H1 (cell line): ENCODE measurements at regions not wholly inside any gene's neighbourhood (a gene's known extent, or its start where the extent isn't known, plus 50 kb on each side); places are given as distances from the start of the nearest gene placed in this dataset.

ENCODE experiments used
- CTCF ChIA-PET: fragments of 300-600 bp; sonication (Branson Sonifier 250); formaldehyde crosslinking; loops from one replicate; lab custom pipeline; 2021; ENCODE audit not compliant: partially characterized antibody; lab: Charles Lee
- POLR2A ChIA-PET: fragments of 300-600 bp; sonication (Branson Sonifier 250); formaldehyde crosslinking; loops from one replicate; lab custom pipeline; 2021; ENCODE audit warnings: inconsistent platforms; ENCODE audit not compliant: partially characterized antibody; lab: Charles Lee
- DNase-seq, 2 experiments: peaks; one replicate each; pipeline versions ENCODE4 v3.0.0 to v3.0.0-alpha.2; 2010 to 2022; ENCODE audit warnings: low spot score in 2 of 2, low read depth in 1 of 2, mixed read lengths in 1 of 2
- FAIRE-seq: peaks from 2 replicates; lab custom pipeline; 2011; peaks lifted over from hg19 to GRCh38; lab: Jason Lieb, UNC
- H2AFZ ChIP-seq: 2 replicates; pipeline ENCODE4 v1.8.1; 2012; ENCODE audit warnings: low read length, inconsistent platforms
- H2AK5ac ChIP-seq: 2 replicates; pipeline ENCODE4 v1.6.1; 2013; ENCODE audit warnings: low read depth, low read length
- H2BK120ac ChIP-seq: replicated peaks from 2 replicates; pipeline ENCODE3; 2013; ENCODE audit warnings: low read depth, low read length, inconsistent platforms
- H2BK12ac ChIP-seq: 2 replicates; pipeline ENCODE4 v1.6.1; 2013; ENCODE audit warnings: low read depth, low read length
- H2BK15ac ChIP-seq: 2 replicates; pipeline ENCODE4 v1.6.1; 2013; ENCODE audit warnings: low read length
- H2BK20ac ChIP-seq: 2 replicates; pipeline ENCODE4 v1.6.1; 2013; ENCODE audit warnings: low read length
- H2BK5ac ChIP-seq: 2 replicates; pipeline ENCODE4 v1.6.1; 2013; ENCODE audit warnings: low read depth, low read length
- H3K14ac ChIP-seq: 2 replicates; pipeline ENCODE4 v1.6.1; 2013; ENCODE audit warnings: inconsistent platforms; ENCODE audit not compliant: insufficient read length
- H3K18ac ChIP-seq: 2 replicates; pipeline ENCODE4 v1.6.1; 2013; ENCODE audit warnings: low read length; ENCODE audit errors: extremely low read depth
- H3K23ac ChIP-seq: 2 replicates; pipeline ENCODE4 v1.6.1; 2013; ENCODE audit warnings: inconsistent platforms; ENCODE audit not compliant: insufficient read length
- H3K23me2 ChIP-seq: 2 replicates; pipeline ENCODE4 v1.6.1; 2013; ENCODE audit warnings: low read depth, low read length
- H3K27ac ChIP-seq: 2 replicates; pipeline ENCODE4 v1.6.1; 2011; ENCODE audit warnings: low read depth, low read length, inconsistent platforms
- H3K27me3 ChIP-seq, 4 experiments: replicated peaks in 1 of 4; 1 replicate in 1 of 4; 2 replicates in 3 of 4; pipeline versions ENCODE4 v1.6.1 to v1.8.1; 2011 to 2013; ENCODE audit warnings: low read length in 3 of 4, mild to moderate bottlenecking in 3 of 4, inconsistent platforms in 2 of 4, mixed read lengths in 2 of 4, moderate library complexity in 1 of 4; ENCODE audit not compliant: control insufficient read depth in 3 of 4, insufficient read depth in 3 of 4; ENCODE audit errors: extremely low read depth in 1 of 4
- H3K36me3 ChIP-seq, 4 experiments: 2 replicates each; pipeline versions ENCODE4 v1.6.1 to v1.8.1; 2011 to 2013; ENCODE audit warnings: mild to moderate bottlenecking in 4 of 4, low read length in 3 of 4, moderate library complexity in 2 of 4, control low read depth in 1 of 4, inconsistent platforms in 1 of 4; ENCODE audit not compliant: insufficient read depth in 4 of 4, control insufficient read depth in 2 of 4
- H3K4ac ChIP-seq: replicated peaks from 2 replicates; pipeline ENCODE3; 2013; ENCODE audit warnings: low read length, low read depth, mixed read lengths, inconsistent platforms; ENCODE audit not compliant: insufficient read length
- H3K4me1 ChIP-seq, 4 experiments: replicated peaks in 1 of 4; 1 replicate in 1 of 4; 2 replicates in 3 of 4; pipeline versions ENCODE4 v1.6.1 to v1.8.1; 2011 to 2013; ENCODE audit warnings: low read length in 3 of 4, inconsistent platforms in 2 of 4, mixed read lengths in 1 of 4; ENCODE audit not compliant: insufficient read depth in 4 of 4, control insufficient read depth in 3 of 4
- H3K4me2 ChIP-seq, 2 experiments: 2 replicates each; pipeline versions ENCODE4 v1.6.1 to v1.8.1; 2011 to 2013; ENCODE audit warnings: low read depth in 2 of 2, low read length in 2 of 2, control low read depth in 1 of 2, inconsistent platforms in 1 of 2, mild to moderate bottlenecking in 1 of 2; ENCODE audit not compliant: insufficient read depth in 1 of 2
- H3K4me3 ChIP-seq, 4 experiments: fragments of 200-600, 300-600 bp in 1 of 4; sonication (generic), shearing (Covaris generic), sonication (Bioruptor Twin) in 1 of 4; 2 replicates each; pipeline versions ENCODE4 v1.5.1 to v1.8.1; 2011 to 2016; ENCODE audit warnings: low read length in 4 of 4, low read depth in 3 of 4, control low read depth in 2 of 4, inconsistent platforms in 2 of 4, mild to moderate bottlenecking in 2 of 4, mixed read lengths in 1 of 4, moderate library complexity in 1 of 4; ENCODE audit not compliant: insufficient read depth in 2 of 4; ENCODE audit errors: extremely low read depth in 1 of 4
- H3K56ac ChIP-seq: replicated peaks from 2 replicates; pipeline ENCODE3; 2013; ENCODE audit warnings: low read depth, mild to moderate bottlenecking, mixed read lengths, low read length, inconsistent platforms; ENCODE audit not compliant: insufficient read length
- H3K79me1 ChIP-seq: 2 replicates; pipeline ENCODE4 v1.6.1; 2013; ENCODE audit warnings: low read depth, low read length, control low read depth
- H3K79me2 ChIP-seq, 2 experiments: 2 replicates each; pipeline versions ENCODE4 v1.6.1 to v1.8.1; 2012 to 2013; ENCODE audit warnings: low read length in 2 of 2, mild to moderate bottlenecking in 2 of 2, inconsistent platforms in 1 of 2; ENCODE audit not compliant: insufficient read depth in 2 of 2, control insufficient read depth in 1 of 2
- H3K9ac ChIP-seq, 4 experiments: replicated peaks in 1 of 4; 1 replicate in 1 of 4; 2 replicates in 3 of 4; pipeline versions ENCODE4 v1.6.1 to v1.8.1; 2011 to 2013; ENCODE audit warnings: low read depth in 3 of 4, low read length in 3 of 4, control low read depth in 2 of 4, mild to moderate bottlenecking in 2 of 4, moderate library complexity in 2 of 4, inconsistent platforms in 1 of 4; ENCODE audit errors: extremely low read depth in 1 of 4
- H3K9me3 ChIP-seq, 2 experiments: 2 replicates each; pipeline versions ENCODE4 v1.6.1 to v1.8.1; 2012 to 2013; ENCODE audit warnings: mild to moderate bottlenecking in 2 of 2, moderate library complexity in 2 of 2, control low read depth in 1 of 2, inconsistent platforms in 1 of 2, low read depth in 1 of 2, low read length in 1 of 2, mixed read lengths in 1 of 2; ENCODE audit not compliant: insufficient read depth in 2 of 2
- H4K20me1 ChIP-seq, 2 experiments: replicated peaks in 1 of 2; 2 replicates each; pipeline versions ENCODE3 to v1.8.1; 2011 to 2013; ENCODE audit warnings: inconsistent platforms in 2 of 2, low read length in 2 of 2, mild to moderate bottlenecking in 1 of 2; ENCODE audit not compliant: insufficient read depth in 2 of 2, control insufficient read depth in 1 of 2
- H4K5ac ChIP-seq: 2 replicates; pipeline ENCODE4 v1.6.1; 2013; ENCODE audit warnings: low read length, low read depth, mixed read lengths, inconsistent platforms; ENCODE audit not compliant: insufficient read length
- H4K8ac ChIP-seq: 2 replicates; pipeline ENCODE4 v1.8.0; 2013; ENCODE audit warnings: mild to moderate bottlenecking, moderate library complexity, low read length, inconsistent platforms; ENCODE audit not compliant: insufficient read depth; ENCODE audit errors: extremely low read depth
- H4K91ac ChIP-seq: replicated peaks from 2 replicates; pipeline ENCODE3; 2013; ENCODE audit warnings: low read length, mixed read lengths, inconsistent platforms; ENCODE audit not compliant: insufficient read length
- KDM1A ChIP-seq: fragments of 200-600, 300-600 bp; sonication (generic); IDR thresholded peaks from 2 replicates; pipeline ENCODE4 v1.7.1; 2016; ENCODE audit warnings: mild to moderate bottlenecking, low read length, borderline replicate concordance
- RFX5 ChIP-seq: IDR thresholded peaks from 2 replicates; pipeline ENCODE4 v1.6.1; 2011; ENCODE audit warnings: low read depth, low read length, improper control_type of control experiment, borderline replicate concordance
- WGBS, 2 experiments: shearing (Covaris generic) in 1 of 2; methylation state at CpG; one replicate each; pipeline versions ENCODE4 v1.1.6 to v1.1.7; 2013 to 2015; ENCODE audit warnings: low lambda C conversion rate in 2 of 2, mixed read lengths in 2 of 2, inconsistent platforms in 1 of 2, low coverage in 1 of 2, missing lambda C conversion rate in 1 of 2; ENCODE audit not compliant: insufficient replicate concordance in 2 of 2, insufficient coverage in 1 of 2, insufficient read length in 1 of 2; ENCODE audit errors: extremely low coverage in 1 of 2, missing lambda C conversion rate in 1 of 2; 5-methylcytosine and 5-hydroxymethylcytosine counted together

DNA sequence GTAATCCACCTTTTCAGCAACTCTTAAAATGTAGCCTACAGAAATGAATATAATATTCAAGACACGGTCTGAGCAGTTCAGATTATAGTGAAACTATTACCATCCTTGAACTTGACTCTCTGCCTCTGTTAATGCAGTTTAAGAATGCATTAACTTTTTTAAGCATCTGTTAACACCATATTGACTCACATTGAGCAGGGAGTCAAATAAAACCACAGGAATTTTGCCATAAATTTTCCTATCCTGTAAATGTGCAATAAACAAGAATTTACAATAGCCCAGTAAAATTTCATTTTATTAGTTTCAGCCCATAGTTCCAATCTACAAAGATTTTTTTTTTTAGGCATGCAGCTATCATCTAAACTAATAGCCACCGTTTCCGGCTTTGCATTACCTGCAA is 239.2 kb upstream of the DEFB112 start:
- Histone ChIP-seq H3K4me3 (no peak overlapping the region), H2BK20ac (no peak overlapping the region), H4K8ac (no peak overlapping the region), H3K4me1 (no peaks in the 10 kb centered on the region), H3K79me2 (no peaks in the 10 kb centered on the region), H3K27ac (no peak overlapping the region), H2BK15ac (no peak overlapping the region), H4K91ac (no peak overlapping the region), H4K5ac (no peak overlapping the region), H3K4me2 (no peak overlapping the region), H3K9me3 (no peaks in the 10 kb centered on the region), H3K14ac (no peak overlapping the region), H3K4ac (no peak overlapping the region), H3K23me2 (no peaks in the 10 kb centered on the region), H3K56ac (no peak overlapping the region), H3K23ac (no peak overlapping the region), H2BK12ac (no peak overlapping the region), H3K79me1 (no peaks in the 10 kb centered on the region), H2BK5ac (no peak overlapping the region), H3K27me3 (peaks cover 0 to 1% (median 0%) of the 10 kb centered on the region in 4 experiments; a peak in 1 of 7 replicates), H2AFZ (no peak overlapping the region), H4K20me1 (no peaks in the 10 kb centered on the region), H3K18ac (no peak overlapping the region), H3K9ac (no peak overlapping the region), H2AK5ac (no peak overlapping the region), H3K36me3 (no peaks in the 10 kb centered on the region), H2BK120ac (no peak overlapping the region)
- ChIA-PET CTCF (no interaction called here), POLR2A (no interaction called here)
- FAIRE-seq, result no peak
- no peak for DNase-seq
- WGBS, 2 experiments, result 95% methylated on average over 3 of the region's 3 CpGs; no CpG with 5 or more reads in 1 of the 2 experiments
- no peak for TF ChIP-seq RFX5
- no peak for TF ChIP-seq KDM1A
